Superior temporal gyrus (tissue), 1 donor: ENCODE measurements at regions not wholly inside any gene's neighbourhood (a gene's known extent, or its start where the extent isn't known, plus 50 kb on each side); places are given as distances from the start of the nearest gene placed in this dataset.
"Not testable (repeated sequence)": the region's sequence is repeated elsewhere in the genome, so short reads cannot be mapped to it uniquely, and the experiment has no call there.

Experiments used
- DNase-seq: peaks from one replicate; pipeline ENCODE4 v3.0.0-alpha.2; 2016; ENCODE audit errors: extremely low spot score

DNA sequence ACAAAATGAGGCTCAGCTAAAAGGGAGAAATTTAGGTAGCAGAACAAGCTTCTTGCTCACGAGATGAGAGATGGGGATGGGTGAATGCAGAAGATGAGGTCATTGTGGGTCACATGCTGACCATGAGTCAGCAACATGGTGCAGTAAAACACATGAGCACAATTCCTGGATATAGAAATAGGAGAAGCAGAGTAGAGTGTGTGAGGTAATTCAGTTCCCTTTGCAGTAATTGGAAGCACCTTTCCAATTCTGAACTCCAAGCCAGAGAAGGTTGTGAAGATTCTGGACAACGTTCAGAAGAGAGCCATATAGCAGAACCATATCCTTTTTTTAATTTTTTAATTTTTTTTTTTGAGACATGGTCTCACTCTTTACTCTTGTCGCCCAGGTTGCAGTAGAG is 62.0 kb upstream of the LMNTD1 start:
- DNase-seq = no peak

DNA sequence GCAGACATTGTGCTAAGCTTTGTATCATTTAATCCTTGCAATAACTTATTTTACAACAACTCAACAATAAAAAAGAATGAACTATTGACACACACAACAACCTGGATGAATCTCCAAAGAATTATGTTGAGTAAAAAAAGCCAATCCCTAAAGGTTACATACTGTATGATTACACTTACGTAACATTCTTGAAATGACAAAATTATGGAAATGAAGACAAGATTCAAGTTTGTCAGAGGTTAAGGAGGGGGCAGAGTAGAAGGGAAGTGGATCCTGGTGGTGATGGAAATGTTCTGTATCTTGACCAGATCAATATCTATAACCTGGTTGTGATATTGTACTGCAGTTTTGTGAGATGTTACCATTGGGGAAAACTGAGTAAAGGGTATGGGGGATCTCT is 63.2 kb upstream of the LMNTD1 start:
- DNase-seq = no peak

DNA sequence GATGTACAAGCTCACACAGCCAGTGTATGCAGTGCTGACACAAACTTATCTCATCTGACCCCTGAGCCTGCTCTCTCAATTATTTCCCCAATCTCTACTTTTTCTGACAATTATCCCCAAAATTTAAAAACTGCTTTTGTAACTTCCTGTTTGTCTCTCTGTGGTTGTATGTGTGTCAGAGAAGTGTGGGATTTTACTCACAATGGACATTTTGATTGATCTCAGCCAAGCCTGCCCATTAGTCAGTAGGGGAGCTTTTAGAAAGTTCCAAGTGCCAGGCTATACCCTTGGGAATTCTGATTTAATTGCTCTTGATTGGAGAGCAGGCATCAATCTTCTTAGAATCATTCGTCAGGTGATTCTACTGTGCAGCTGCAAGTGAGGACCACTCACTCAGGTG is 64.9 kb upstream of the LMNTD1 start:
- no peak for DNase-seq

DNA sequence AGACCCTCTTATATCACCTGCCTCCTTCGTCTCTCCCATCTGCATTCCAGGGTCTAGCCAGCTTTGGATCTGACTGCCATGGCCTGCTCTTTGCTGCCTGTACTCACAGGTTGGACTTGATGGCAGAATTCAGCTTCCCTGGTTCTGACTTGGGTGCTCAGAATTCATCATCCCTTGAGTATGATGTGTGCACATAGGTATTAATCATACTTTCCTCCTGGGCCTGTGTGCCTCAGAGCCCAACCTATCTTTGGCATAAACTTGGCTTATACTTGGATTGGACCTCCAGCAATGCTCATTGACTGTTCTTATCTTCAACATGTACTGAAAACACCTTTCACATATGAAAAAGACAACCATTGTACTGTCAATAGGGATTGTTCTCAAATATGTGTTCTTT is 70.7 kb upstream of the LMNTD1 start:
- DNase-seq = no peak

DNA sequence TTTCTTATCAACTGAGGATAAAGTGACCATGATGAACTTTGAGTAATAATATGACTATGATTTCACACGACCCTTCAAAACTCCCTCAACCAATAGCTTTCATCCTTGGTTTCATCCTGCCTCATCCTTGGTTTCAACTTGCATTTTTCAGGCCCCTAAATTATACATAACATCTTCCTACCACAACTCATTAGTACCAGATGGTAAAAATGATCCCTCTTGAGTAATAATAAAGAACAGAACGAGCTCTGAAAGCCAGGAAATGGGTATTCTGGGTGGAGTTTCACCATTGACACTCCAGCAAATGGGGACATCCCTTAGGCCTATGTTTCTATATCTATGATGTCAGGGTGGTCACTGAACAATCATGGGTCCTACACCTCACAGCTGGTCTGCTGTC is 72.1 kb upstream of the LMNTD1 start:
- DNase-seq = no peak

DNA sequence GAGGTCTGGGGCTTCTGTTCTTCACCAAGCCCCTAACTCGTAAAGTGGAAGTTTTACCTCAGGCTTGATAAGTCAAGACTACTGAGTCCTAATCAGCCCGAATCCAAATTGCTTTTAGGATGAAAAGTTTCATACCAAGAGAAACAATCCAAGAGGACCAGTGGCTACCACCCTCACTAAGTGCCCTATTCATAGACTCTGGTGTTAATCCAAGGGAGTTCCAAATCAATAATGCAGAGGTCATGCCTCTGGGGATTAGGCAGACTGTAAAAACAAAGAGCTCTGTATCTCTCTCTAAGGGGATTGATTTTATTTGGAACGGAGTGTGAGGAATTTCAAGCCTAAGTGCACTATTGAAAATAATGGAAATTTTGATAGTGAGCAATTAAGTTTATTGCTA is 76.3 kb upstream of the LMNTD1 start:
- DNase-seq = no peak

DNA sequence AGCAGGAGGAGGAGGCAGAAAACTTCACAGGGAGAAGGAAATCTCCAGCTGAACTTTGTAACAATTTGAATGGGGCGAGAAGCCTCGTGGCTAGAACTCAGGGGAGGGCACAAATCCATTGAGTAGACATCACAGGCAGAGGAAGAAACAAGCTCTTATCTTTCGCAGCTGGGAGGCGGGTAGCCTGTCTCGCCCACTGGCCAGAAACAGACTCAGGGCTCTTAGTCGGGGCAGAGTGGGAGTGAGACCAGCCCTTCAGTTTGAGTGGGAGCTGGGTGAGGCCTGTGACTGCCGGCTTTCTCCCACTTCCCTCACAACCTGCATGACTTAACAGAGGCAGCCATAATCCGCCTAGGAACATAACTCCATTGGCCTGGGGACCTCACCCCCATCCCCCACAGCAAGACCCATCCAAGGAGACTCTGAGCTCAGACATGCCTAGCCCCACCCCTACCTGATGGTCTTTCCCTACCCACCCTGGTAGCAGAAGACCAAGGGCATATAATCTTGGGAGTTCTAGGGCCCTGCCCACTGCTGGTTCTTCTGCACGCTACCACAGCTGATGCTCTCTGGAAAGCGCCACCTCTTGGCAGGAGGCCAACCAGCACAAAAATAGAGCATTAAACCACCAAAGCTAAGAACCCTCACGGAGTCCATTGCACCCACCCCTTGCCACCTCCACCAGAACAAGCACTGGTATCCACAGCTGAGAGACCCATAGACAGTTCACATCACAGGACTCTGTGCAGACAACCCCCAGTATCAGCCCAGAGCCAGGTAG is 77.8 kb upstream of the LMNTD1 start:
- not testable (repeated sequence) for DNase-seq

DNA sequence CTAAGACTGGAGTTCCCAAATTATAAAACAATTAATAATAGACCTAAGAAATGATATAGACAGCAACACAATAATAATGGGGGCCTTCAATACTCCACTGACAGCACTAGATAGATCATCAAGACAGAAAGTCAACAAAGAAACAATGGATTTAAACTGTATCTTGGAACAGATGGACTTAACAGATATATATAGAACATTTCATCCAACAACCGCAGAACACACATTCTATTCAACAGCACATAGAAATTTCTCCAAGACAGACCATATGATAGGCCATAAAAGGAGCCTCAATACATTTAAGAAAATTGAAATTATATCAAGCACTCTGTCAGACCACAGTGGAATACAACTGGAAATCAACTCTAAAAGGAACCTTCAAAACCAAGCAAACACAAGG is 80.1 kb upstream of the LMNTD1 start:
- DNase-seq = not testable (repeated sequence)

DNA sequence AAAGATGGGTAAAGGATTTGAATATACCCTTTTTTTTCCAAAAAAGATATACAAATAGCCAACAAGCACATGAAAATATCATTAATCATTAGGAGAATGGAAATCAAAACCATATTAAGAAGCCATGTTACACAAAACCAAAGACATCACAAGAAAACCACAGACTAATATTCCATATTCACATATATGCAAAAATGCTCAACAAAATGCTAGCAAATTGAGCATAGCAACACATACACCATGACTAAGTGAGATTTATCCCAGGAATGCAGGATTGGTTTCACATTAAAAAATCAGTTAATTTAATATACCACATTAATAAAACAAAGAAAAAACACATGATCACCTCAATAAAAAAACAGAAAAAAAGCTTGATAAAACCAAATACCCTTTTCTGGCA is 84.7 kb upstream of the LMNTD1 start:
- DNase-seq = no peak

DNA sequence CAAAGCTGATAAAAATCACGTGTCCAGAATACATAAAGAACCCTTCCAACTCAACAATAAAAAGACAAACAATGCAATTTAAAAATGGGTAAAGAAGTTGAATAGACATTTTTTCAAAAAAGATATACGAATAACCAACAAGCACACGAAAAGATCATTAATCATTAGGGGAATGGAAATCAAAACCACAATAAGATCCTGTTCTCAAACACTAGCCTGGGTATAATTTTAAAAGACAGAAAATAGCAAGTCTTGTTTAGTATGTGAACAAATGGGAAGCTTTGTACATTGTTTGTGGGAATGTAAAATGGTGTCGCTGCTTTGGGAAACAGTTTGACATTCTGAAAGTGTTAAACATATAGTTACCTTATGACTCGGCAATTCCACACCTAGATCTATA is 86.3 kb upstream of the LMNTD1 start:
- DNase-seq = no peak

DNA sequence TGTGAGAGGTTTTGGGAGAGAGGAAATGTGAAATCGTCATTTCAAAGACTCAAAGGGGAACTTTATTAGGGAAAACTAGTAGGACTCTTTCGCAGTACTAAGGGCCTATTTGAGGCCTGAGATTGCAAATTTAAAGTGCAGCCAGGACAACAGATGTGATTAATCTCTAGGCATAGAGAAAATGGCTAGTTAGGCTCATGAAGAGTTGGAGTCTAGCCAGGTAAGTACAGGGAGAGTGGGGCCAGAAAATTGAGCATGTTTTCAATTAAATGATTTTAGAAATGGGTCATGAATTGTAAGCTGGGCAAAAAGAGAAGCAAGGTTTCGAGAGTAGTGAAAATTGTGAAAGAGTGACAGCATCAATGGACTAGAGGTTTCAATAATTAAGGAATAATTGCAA is 91.9 kb upstream of the LMNTD1 start:
- no peak for DNase-seq

DNA sequence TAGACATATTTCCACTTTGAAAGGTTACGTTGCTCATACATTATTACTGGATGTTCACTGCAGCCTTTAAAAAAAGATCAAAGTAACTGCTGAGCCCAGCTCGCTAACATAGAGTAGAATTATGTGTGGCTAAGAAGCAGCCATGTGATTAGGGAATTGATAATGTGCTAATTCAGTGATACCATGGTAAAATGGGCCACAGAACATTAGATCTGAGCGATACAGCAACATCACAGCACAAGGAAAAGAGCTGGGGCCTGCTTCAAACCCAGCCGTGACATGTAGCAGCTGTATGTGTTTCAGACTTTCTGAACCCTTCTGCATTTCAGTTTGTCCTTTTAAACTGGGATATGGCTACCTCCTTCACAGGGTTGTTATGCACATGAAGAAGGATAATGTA is 92.3 kb upstream of the LMNTD1 start:
- no peak for DNase-seq

DNA sequence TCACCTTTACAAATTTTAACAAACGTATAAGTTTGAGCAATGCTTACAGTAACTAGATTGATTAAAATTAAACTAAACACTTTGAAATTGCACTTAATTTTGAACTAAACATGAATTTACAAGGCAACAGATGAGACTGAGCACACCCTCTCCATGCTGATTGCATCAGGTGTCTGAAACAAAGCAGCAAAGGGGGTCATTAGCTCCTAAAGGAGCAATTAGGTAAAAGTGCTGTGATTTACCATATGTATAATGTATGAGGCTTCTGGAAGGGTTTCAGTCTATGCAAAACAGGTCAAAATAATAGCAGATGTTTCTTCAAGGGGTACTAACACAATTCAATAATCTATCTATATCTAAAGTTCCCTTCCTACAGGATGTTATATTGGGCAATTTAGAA is 98.8 kb upstream of the LMNTD1 start:
- DNase-seq = no peak

DNA sequence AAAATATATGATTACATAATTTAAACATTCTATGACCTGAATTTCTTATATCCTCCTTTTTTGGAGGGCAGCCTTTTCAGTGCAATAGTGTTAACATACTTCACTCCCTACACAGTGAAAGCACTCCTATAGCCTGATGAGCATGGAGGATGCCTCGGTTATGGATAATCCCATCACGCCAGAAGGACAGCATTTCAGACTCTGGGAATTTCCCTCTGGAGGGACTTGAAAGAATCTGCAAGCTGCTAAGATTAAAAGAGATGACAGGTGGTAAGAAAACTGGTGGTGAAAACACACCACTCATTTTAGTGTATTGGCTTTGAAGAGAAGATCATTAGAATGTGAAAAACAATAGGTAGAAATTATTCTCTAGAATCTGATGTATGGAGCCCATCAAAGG is 99.3 kb upstream of the LMNTD1 start:
- DNase-seq = no peak

DNA sequence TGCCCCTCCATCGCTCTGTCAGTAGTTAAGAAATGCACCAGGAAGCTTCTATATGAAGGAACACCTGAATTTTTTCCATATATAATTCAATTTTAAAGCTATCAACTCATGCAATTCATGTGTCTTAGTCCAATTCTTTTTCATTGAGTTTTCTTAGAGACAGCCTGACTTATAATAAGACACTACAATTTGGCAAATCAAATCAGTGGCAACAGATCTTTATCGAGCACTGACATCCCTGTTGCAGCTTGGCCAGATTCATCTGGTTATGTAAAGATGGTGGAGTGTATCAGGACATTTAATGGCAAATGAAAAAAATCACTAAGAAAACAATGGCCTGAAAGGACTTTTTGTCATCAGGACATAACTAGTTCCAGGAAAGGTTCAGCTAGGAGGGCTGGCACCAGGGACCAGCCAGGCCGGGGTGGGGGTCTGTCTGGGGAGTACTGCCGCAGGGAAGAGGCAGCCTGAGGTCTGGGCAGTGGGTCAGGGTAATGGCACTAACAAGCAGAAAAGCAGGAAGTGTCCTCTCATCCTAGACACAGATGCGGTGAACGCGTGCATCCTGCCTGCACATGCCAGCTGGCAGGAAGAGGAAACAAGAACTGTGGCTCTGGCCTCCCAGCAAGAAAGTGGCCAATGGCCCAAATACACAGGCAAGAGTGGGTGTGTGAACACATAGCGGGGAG is 100.5 kb upstream of the LMNTD1 start:
- DNase-seq = no peak

DNA sequence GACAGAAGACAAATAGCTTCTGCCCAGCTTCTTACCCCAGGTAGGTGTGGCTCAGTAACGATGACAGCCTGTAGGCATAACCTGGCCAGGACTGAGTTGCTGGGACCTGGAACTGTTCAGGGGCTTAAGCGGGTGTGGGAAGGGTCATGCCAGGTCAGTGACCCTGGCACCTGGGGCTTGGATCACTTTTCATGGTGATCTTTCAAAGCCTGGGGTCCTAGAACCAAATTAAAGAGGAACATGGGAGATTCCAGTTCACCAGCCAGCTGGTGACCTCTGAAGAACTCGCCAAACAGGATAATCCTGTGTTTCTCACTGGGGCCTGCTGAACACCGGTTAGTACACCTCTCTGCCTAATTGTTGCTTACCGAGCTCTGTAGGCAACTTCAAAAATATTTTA is 102.6 kb upstream of the LMNTD1 start:
- DNase-seq = no peak

DNA sequence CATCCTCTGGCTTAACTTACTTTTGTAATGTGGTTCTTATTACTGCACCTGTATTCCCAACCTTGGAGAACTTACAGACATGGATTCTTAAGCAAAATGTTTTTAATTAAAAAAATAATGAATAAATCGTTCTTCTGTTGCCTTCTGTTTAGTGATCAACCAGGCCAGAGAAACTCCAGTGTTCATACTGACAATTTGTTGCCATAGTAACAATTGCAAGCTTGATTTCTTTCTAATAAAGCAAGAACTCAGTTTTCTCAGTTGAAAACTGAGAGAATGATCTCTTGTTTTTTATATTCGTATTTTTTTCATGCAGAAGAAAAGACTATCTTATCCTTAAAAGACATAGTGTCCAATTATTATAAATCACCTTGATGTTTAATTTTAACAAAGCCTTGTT is 106.5 kb upstream of the LMNTD1 start:
- no peak for DNase-seq

DNA sequence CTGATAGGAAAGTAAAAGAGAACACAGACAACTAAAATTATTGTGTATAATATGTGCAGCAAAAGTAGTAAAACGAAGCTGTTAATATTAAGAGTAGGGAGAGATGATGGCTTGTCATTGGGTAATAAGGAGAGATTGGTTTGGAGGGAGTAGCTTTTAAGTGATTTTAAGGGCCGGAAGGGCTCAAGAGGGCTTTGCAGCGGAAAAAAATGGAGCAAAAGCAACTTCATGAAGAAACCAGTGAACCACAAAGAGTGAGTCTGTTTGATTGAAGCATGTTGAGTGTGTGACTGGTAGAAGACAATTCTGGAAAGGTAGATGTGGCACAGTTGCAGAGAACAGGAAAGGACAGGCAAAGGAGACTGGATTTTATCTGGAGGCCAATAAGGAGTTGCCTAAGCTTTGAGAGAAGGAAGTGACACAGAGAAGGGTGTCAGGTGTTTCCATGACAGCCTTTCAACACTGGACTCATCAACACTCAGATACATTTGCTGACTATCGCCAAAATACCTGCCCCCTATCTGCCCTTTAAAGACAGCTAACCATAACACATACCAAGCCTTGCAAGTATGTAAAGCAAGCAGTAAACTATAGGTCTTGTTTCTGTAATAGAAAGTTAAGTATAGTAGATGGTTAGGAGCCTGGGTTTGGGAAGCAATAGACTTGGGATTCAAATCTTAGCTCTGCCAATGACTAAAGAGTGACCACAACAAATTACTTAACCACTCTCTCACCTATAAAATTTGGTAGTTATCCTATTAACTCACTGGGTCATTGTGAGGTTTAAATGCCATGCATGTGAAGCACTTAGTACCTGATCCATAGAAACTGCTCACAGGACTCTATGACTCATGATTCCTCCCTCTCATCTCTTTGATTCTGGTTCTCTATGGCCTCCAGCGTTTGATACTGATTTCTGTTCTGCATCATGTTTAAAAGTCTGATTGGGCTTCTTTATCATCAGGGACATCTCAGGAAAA is 117.3 kb upstream of the LMNTD1 start:
- DNase-seq = no peak

DNA sequence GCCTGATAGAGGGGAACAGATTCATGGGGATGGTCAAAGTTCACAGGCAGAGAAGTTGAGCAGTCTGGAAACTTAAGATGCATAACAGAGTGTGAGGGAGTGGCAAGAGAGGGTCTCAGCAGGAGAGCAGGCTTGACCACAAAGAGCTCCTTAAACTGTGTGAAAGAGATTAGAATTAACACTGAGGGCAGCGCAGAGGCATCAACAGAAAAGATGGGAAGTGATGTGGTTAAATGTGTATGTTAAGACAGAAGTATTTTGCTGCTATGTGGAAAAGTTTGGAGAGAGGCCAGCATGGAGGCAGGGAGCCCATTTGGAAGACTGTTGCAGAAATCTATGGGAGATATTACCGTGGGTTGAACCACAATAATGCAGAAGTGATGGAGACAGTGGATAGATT is 122.7 kb upstream of the LMNTD1 start:
- no peak for DNase-seq

DNA sequence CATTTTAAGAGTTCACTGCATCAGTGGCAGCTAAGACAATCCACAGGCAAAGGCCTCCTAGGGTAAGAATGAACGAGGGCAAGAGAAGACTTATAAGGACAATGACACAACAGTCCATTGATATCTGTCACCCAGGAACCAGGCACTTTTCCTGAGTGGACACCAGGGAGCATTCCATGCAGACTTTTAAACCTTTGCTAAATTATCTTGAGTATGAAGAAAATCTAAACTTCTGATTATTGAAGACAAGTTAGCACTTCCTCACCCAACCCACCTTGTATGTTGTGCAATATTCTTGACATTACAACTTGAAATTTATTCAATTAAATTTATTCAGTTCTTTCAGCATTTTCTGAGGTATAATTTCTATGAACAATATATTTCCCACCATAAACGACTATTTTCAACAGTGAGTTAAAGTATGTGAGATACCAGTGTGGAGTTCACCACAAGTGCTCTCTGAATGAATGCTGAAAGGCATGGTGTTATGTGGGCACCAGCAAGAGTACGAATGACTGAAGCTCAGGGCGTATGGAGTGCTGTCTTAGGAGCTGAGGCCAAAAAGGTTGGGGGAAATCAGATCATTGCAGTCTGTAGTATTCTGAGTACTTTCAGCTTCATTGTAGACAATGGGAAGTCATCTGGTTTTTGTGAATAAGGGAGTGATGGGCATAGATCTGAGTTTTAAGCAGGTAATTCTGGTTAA is 124.3 kb upstream of the LMNTD1 start:
- DNase-seq = no peak

DNA sequence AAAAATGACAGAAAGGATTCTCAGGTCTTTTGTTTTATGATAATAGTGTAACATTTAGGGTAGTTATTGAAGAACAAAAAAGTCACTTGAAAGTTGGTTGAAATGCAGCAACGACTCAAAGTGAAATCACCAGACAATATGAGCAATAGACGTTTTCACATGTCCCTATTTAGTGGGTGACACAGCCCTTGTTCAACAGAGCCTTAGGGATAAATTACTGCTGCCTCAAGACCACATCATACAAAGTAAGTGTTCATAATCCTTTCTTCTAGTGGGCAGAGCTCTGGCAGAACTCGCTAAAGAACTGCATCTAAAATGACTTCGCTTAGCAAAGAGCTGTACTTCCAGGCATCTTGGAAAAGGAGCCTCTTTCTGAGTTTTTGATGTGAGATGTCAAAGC is 128.5 kb upstream of the LMNTD1 start:
- no peak for DNase-seq

DNA sequence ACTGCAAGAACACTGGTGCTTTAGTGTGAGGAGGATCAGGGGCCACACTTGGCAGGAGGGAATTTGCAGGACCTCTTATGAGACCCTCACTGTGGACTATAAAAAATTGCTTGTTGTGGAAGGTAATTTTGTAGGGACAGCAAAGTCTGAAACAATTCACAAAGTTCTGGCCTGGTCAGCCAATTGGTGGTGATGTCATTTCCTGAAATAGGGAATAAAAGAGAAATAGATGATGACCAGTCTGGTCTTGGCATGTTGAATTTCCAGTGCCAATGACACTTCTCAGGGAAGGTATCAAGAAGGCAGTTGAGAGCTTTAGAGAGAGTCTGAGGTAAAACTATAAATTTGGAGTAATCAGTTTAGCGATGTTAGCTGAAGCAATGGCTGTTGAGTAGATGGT is 129.3 kb upstream of the LMNTD1 start:
- no peak for DNase-seq
